ENCODE measurements at regions not wholly inside any gene's neighbourhood (a gene's known extent, or its start where the extent isn't known, plus 50 kb on each side); places are given as distances from the start of the nearest gene placed in this dataset.

DNA sequence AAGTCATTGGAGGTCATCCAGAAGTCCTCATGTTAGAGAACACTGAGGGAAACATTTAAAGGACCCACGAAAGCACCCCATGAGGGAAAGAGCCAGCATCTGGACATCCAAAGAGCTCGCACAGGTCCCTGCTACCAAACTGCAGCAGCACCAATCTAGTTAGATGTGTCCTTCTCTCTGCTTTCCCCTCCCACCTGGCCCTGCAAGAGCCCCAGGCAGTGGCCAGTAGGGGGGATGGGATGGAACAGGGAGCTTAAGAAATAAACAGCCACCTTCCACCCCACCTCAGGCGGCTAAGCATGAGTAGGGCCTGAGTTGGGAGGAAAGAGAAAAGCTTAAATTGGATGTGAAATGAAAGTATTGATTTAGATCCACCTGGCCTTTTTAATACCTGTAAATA is 175.9 kb upstream of the KCND3 start:
- Histone ChIP-seq H3K9me3 (ENCODE audit: low read depth) (no peaks in the 10 kb centered on the region), H3K79me2 (no peaks in the 10 kb centered on the region), H3K4me2 (no peak overlapping the region), H3K36me3 (replicated peaks; ENCODE audit: insufficient read depth, low read depth) (no peaks in the 10 kb centered on the region), H3K27ac (no peak overlapping the region), H3K27me3 (no peaks in the 10 kb centered on the region), H2AFZ (no peak overlapping the region), H3K9me2 (replicated peaks; ENCODE audit: insufficient read depth) (no peaks in the 10 kb centered on the region), H4K20me1 (ENCODE audit: insufficient read depth, poor library complexity, severe bottlenecking) (no peaks in the 10 kb centered on the region), H3K4me1 (ENCODE audit: insufficient read depth) (no peaks in the 10 kb centered on the region), H3K4me3 (no peak overlapping the region)
- no peak for DNase-seq (ENCODE audit: low spot score)
- WGBS (ENCODE audit: low lambda C conversion rate, missing lambda C conversion rate): 79% methylated on average over 3 of the region's 3 CpGs
- TF ChIP-seq CTCF (IDR thresholded peaks at IDR 0.05; ENCODE audit: poor library complexity) (no peak), EZH2 (IDR thresholded peaks at IDR 0.05; ENCODE audit: borderline replicate concordance) (no peak), EZH2phosphoT487 (IDR thresholded peaks at IDR 0.05; ENCODE audit: low read depth, severe bottlenecking, unreplicated experiment) (no peak)

GRCh38 chr1:112169517-112169916 is 180.0 kb upstream of the KCND3 start:
- H3K4me2 ChIP-seq: no peak overlapping the region
- H3K27ac ChIP-seq: no peak overlapping the region
- H2AFZ ChIP-seq: no peak overlapping the region
- no peaks in the 10 kb centered on the region for H3K4me1 ChIP-seq (ENCODE audit: insufficient read depth)
- H3K79me2 ChIP-seq: no peaks in the 10 kb centered on the region
- H3K36me3 ChIP-seq (replicated peaks; ENCODE audit: insufficient read depth, low read depth): no peaks in the 10 kb centered on the region
- DNase-seq (ENCODE audit: low spot score): no peak
- no peaks in the 10 kb centered on the region for H4K20me1 ChIP-seq (ENCODE audit: insufficient read depth, poor library complexity, severe bottlenecking)
- H3K9me3 ChIP-seq (ENCODE audit: low read depth): no peaks in the 10 kb centered on the region
- H3K4me3 ChIP-seq: no peak overlapping the region
- TF ChIP-seq CTCF (IDR thresholded peaks at IDR 0.05; ENCODE audit: poor library complexity): no peak
- TF ChIP-seq EZH2phosphoT487 (IDR thresholded peaks at IDR 0.05; ENCODE audit: low read depth, severe bottlenecking, unreplicated experiment): no peak
- no peak for TF ChIP-seq EZH2 (IDR thresholded peaks at IDR 0.05; ENCODE audit: borderline replicate concordance)
- no peaks in the 10 kb centered on the region for H3K27me3 ChIP-seq
- H3K9me2 ChIP-seq (replicated peaks; ENCODE audit: insufficient read depth): no peaks in the 10 kb centered on the region

DNA sequence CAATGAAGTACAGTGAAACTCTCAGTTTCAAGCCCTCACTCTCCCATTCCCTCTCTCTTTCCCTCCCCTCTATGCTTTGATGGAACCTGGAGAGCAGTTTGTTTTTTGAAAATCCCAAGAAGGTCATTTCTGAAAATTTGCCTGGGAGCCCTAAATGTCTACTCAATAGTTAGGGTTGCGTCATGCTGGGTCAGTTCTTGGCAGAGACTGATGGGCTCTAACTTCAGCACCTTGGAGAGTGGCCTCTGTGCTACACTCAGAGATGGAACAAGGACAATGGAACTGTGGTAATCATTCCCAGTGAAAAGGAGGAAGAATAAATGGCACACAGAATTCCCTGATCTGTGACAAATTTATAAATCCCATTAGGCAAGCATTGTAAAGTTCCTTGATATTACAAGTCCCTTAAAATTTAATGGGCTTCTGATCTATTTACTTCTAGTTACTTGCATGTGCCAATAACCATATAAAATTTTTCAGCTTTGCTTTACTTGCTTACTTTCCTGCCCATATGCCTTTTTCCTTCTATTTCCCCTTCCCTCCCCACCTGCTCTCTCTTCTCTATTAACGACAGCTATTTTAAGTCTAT is 182.9 kb upstream of the KCND3 start:
- Histone ChIP-seq H3K79me2 (no peaks in the 10 kb centered on the region), H2AFZ (no peak overlapping the region), H4K20me1 (ENCODE audit: insufficient read depth, poor library complexity, severe bottlenecking) (no peaks in the 10 kb centered on the region), H3K27ac (no peak overlapping the region), H3K9me2 (replicated peaks; ENCODE audit: insufficient read depth) (no peaks in the 10 kb centered on the region), H3K4me2 (no peak overlapping the region), H3K4me3 (no peak overlapping the region), H3K9me3 (ENCODE audit: low read depth) (no peaks in the 10 kb centered on the region), H3K27me3 (no peaks in the 10 kb centered on the region), H3K36me3 (replicated peaks; ENCODE audit: insufficient read depth, low read depth) (no peaks in the 10 kb centered on the region), H3K4me1 (ENCODE audit: insufficient read depth) (no peaks in the 10 kb centered on the region)
- whole genome bisulfite sequencing (ENCODE audit: low lambda C conversion rate, missing lambda C conversion rate): 22% methylated on average over 2 of the region's 2 CpGs
- no peak for TF ChIP-seq EZH2phosphoT487 (IDR thresholded peaks at IDR 0.05; ENCODE audit: low read depth, severe bottlenecking, unreplicated experiment)
- TF ChIP-seq EZH2 (IDR thresholded peaks at IDR 0.05; ENCODE audit: borderline replicate concordance): no peak
- TF ChIP-seq CTCF (IDR thresholded peaks at IDR 0.05; ENCODE audit: poor library complexity): no peak
- peak; percentile 84 for DNase-seq (ENCODE audit: low spot score)

DNA sequence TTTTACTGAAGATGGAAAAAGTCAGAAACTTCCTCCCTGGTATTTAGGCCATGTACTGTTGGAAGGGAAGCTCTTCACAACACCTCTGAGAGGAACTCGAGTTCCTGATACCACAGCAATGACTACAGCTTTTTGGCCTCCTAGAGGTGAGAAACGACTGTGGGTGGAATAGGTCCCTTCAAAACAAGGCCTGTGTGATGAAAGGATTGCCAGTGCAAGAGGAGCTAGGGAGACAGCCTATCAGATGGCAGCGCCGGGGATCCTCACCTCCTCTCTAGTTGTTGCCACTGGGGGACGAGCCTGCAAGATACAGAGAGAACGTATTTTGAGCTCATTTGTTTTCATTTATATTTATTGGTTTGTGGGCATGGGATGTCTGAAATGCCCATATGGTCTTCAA is 187.8 kb upstream of the KCND3 start:
- no peaks in the 10 kb centered on the region for H3K9me2 ChIP-seq (replicated peaks; ENCODE audit: insufficient read depth)
- TF ChIP-seq EZH2phosphoT487 (IDR thresholded peaks at IDR 0.05; ENCODE audit: low read depth, severe bottlenecking, unreplicated experiment): no peak
- TF ChIP-seq EZH2 (IDR thresholded peaks at IDR 0.05; ENCODE audit: borderline replicate concordance): no peak
- no peak for TF ChIP-seq CTCF (IDR thresholded peaks at IDR 0.05; ENCODE audit: poor library complexity)
- no peaks in the 10 kb centered on the region for H4K20me1 ChIP-seq (ENCODE audit: insufficient read depth, poor library complexity, severe bottlenecking)
- H3K79me2 ChIP-seq: no peaks in the 10 kb centered on the region
- WGBS (ENCODE audit: low lambda C conversion rate, missing lambda C conversion rate): 63% methylated on average over 6 of the region's 6 CpGs
- no peak for DNase-seq (ENCODE audit: low spot score)
- H3K36me3 ChIP-seq (replicated peaks; ENCODE audit: insufficient read depth, low read depth): no peaks in the 10 kb centered on the region
- no peak overlapping the region for H2AFZ ChIP-seq
- no peak overlapping the region for H3K27ac ChIP-seq
- no peaks in the 10 kb centered on the region for H3K4me1 ChIP-seq (ENCODE audit: insufficient read depth)
- no peak overlapping the region for H3K4me3 ChIP-seq
- H3K9me3 ChIP-seq (ENCODE audit: low read depth): no peaks in the 10 kb centered on the region
- H3K4me2 ChIP-seq: no peak overlapping the region
- H3K27me3 ChIP-seq: no peaks in the 10 kb centered on the region

All from hepatocyte (in vitro differentiated cells).